Kidney epithelial cell (primary cell): ENCODE measurements at regions not wholly inside any gene's neighbourhood (a gene's known extent, or its start where the extent isn't known, plus 50 kb on each side); places are given as distances from the start of the nearest gene placed in this dataset.

Experiments
- DNase-seq: peaks from one replicate; pipeline ENCODE4 v3.0.0-alpha.2; 2010; ENCODE audit warnings: low read depth
- H3K27me3 ChIP-seq: 2 replicates; pipeline ENCODE4 v1.6.0; 2011; ENCODE audit warnings: low read length; ENCODE audit not compliant: control insufficient read depth, insufficient read depth
- H3K36me3 ChIP-seq: 2 replicates; pipeline ENCODE4 v1.5.1; 2011; ENCODE audit warnings: low read length; ENCODE audit not compliant: control insufficient read depth, insufficient read depth
- H3K4me3 ChIP-seq: 2 replicates; pipeline ENCODE4 v1.5.1; 2011; ENCODE audit warnings: low read depth, mild to moderate bottlenecking, control low read depth, low read length
- CTCF ChIP-seq: IDR thresholded peaks from 2 replicates; pipeline ENCODE4 v1.5.1; 2011; ENCODE audit warnings: mild to moderate bottlenecking, moderate library complexity, low read length, control low read depth, inconsistent platforms; ENCODE audit not compliant: insufficient read depth, poor library complexity, severe bottlenecking

GRCh38 chr4:38568768-38569167, 95.2 kb upstream of the KLF3 start:
- no peaks in the 10 kb centered on the region for H3K36me3 ChIP-seq
- DNase-seq = no peak
- no peaks in the 10 kb centered on the region for H3K27me3 ChIP-seq
- no peak overlapping the region for H3K4me3 ChIP-seq
- no peak for TF ChIP-seq CTCF

GRCh38 chr4:38570647-38571276, 93.2 kb upstream of the KLF3 start:
- H3K36me3 ChIP-seq = no peaks in the 10 kb centered on the region
- no peak for DNase-seq
- no peak for TF ChIP-seq CTCF
- no peaks in the 10 kb centered on the region for H3K27me3 ChIP-seq
- H3K4me3 ChIP-seq = no peak overlapping the region

GRCh38 chr4:38572793-38573192, 91.2 kb upstream of the KLF3 start:
- H3K36me3 ChIP-seq = no peaks in the 10 kb centered on the region
- H3K4me3 ChIP-seq = no peak overlapping the region
- DNase-seq = no peak
- no peaks in the 10 kb centered on the region for H3K27me3 ChIP-seq
- TF ChIP-seq CTCF = no peak

- no peak for TF ChIP-seq CTCF
- no peak for DNase-seq
- Histone ChIP-seq H3K27me3 (no peaks in the 10 kb centered on the region), H3K4me3 (no peak overlapping the region), H3K36me3 (no peaks in the 10 kb centered on the region)
These were observed 89.3 kb upstream of the KLF3 start for GRCh38 chr4:38574559-38575333.

- DNase-seq = no peak
- no peak for TF ChIP-seq CTCF
- Histone ChIP-seq H3K36me3 (no peaks in the 10 kb centered on the region), H3K4me3 (no peak overlapping the region), H3K27me3 (no peaks in the 10 kb centered on the region)
These were observed 87.2 kb upstream of the KLF3 start for GRCh38 chr4:38576767-38577166.
